Spleen (tissue), 7 donors: ENCODE measurements at regions not wholly inside any gene's neighbourhood (a gene's known extent, or its start where the extent isn't known, plus 50 kb on each side); places are given as distances from the start of the nearest gene placed in this dataset.

Experiments
- CTCF ChIP-seq, 11 experiments: fragments of 200-600 bp in 7 of 11; fragments of 450-650 bp in 4 of 11; sonication (generic) in 4 of 11; IDR thresholded peaks in 8 of 11; conservative IDR thresholded peaks in 3 of 11; 1 replicate in 7 of 11; 2 replicates in 4 of 11; pipeline versions ENCODE4 v1.4.0 to v1.8.0; 2016 to 2021; ENCODE audit warnings: antibody characterized with exemption in 11 of 11, inconsistent platforms in 4 of 11, mild to moderate bottlenecking in 1 of 11
- POLR2A ChIP-seq, 3 donors: fragments of 450-650 bp; IDR thresholded peaks; one replicate each; pipeline ENCODE4 v1.5.1; 2017; ENCODE audit warnings: antibody characterized with exemption in 3 of 3, mild to moderate bottlenecking in 1 of 3
- donor health status: DM: no; HTN: no; CAD: no; lungs with moderate emphysema.
- donor health status: DM: no; HTN: no; CAD: no.
- donor health status: DM: no; HTN: no; CAD: no.

GRCh38 chr12:94074980-94075629, 73.3 kb upstream of the PLXNC1 start:
- TF ChIP-seq CTCF (IDR thresholded peaks at IDR 0.05 in 8 of 11, conservative IDR thresholded peaks at IDR 0.05 in 3 of 11) (peak in 10 of 11 experiments; percentile 15 to 65 (median 38)), POLR2A (IDR thresholded peaks at IDR 0.05) (no peak)
